GM18907 (cell line): ENCODE measurements at regions not wholly inside any gene's neighbourhood (a gene's known extent, or its start where the extent isn't known, plus 50 kb on each side); places are given as distances from the start of the nearest gene placed in this dataset.

Experiments used
- ATAC-seq: cut with Tn5 transposase; IDR thresholded peaks from one replicate; pipeline ENCODE4 v1.9.1; 2021; ENCODE audit warnings: mild to moderate bottlenecking, moderate library complexity; ENCODE audit not compliant: unreplicated experiment

GRCh38 chr16:73768786-73769203 is 527.8 kb upstream of the PSMD7 start:
- ATAC-seq, result no peak

GRCh38 chr16:73764321-73764720 is 532.3 kb upstream of the PSMD7 start:
- ATAC-seq, result no peak

GRCh38 chr16:73756289-73757178 is 540.1 kb upstream of the PSMD7 start:
- no peak for ATAC-seq

- ATAC-seq, result no peak
Observed at GRCh38 chr16:73753931-73754330, 542.7 kb upstream of the PSMD7 start.

- ATAC-seq, result no peak
Observed at GRCh38 chr16:73750639-73751038, 546.0 kb upstream of the PSMD7 start.

- no peak for ATAC-seq
Observed at GRCh38 chr16:73747328-73747727, 549.3 kb upstream of the PSMD7 start.

- ATAC-seq, result no peak
Observed at GRCh38 chr16:73746554-73746953, 550.1 kb upstream of the PSMD7 start.

GRCh38 chr16:73743665-73744496 is 552.7 kb upstream of the PSMD7 start:
- ATAC-seq, result no peak

GRCh38 chr16:73739049-73739769 is 557.4 kb upstream of the PSMD7 start:
- ATAC-seq, result no peak

- no peak for ATAC-seq
Observed at GRCh38 chr16:73738266-73738665, 558.3 kb upstream of the PSMD7 start.

- no peak for ATAC-seq
Observed at GRCh38 chr16:73737637-73738036, 559.0 kb upstream of the PSMD7 start.

GRCh38 chr16:73735954-73736353 is 560.7 kb upstream of the PSMD7 start:
- ATAC-seq, result no peak

- no peak for ATAC-seq
Observed at GRCh38 chr16:73735018-73735417, 561.6 kb upstream of the PSMD7 start.

- no peak for ATAC-seq
Observed at GRCh38 chr16:73732681-73733080, 563.9 kb upstream of the PSMD7 start.

GRCh38 chr16:73732143-73732542 is 564.5 kb upstream of the PSMD7 start:
- no peak for ATAC-seq

GRCh38 chr16:73730481-73731090 is 566.0 kb upstream of the PSMD7 start:
- no peak for ATAC-seq

- ATAC-seq, result no peak
Observed at GRCh38 chr16:73725156-73725555, 571.5 kb upstream of the PSMD7 start.

GRCh38 chr16:73724503-73724902 is 572.1 kb upstream of the PSMD7 start:
- no peak for ATAC-seq

GRCh38 chr16:73717266-73717974 is 579.2 kb upstream of the PSMD7 start:
- no peak for ATAC-seq

- no peak for ATAC-seq
Observed at GRCh38 chr16:73714976-73715375, 581.6 kb upstream of the PSMD7 start.
